Aorta (tissue), 5 donors: ENCODE measurements at regions not wholly inside any gene's neighbourhood (a gene's known extent, or its start where the extent isn't known, plus 50 kb on each side); places are given as distances from the start of the nearest gene placed in this dataset.

Source experiments
- ATAC-seq: fragments of 200-7000 bp; cut with Tn5 transposase; one replicate; pipeline ENCODE4 v1.9.1; 2022; ENCODE audit warnings: moderate library complexity; ENCODE audit not compliant: low FRiP score
- DNase-seq, 2 donors: peaks; one replicate each; pipeline ENCODE4 v3.0.0-alpha.2; 2020
- H3K27ac ChIP-seq, 2 donors: one replicate each; pipeline ENCODE4 v1.5.1; 2013; ENCODE audit warnings: low read length in 2 of 2, mild to moderate bottlenecking in 2 of 2, moderate library complexity in 2 of 2, control low read depth in 1 of 2, inconsistent platforms in 1 of 2, low read depth in 1 of 2
- H3K27me3 ChIP-seq, 2 donors: one replicate each; pipeline ENCODE4 v1.6.1; 2013; ENCODE audit warnings: control low read depth in 1 of 2, low read length in 1 of 2, mild to moderate bottlenecking in 1 of 2, moderate library complexity in 1 of 2; ENCODE audit not compliant: insufficient read depth in 2 of 2, control insufficient read depth in 1 of 2
- H3K36me3 ChIP-seq, 2 donors: one replicate each; pipeline ENCODE4 v1.6.1; 2013; ENCODE audit warnings: control low read depth in 1 of 2, low read length in 1 of 2, mild to moderate bottlenecking in 1 of 2; ENCODE audit not compliant: insufficient read depth in 2 of 2, control insufficient read depth in 1 of 2
- H3K4me1 ChIP-seq, 2 donors: one replicate each; pipeline ENCODE4 v1.6.1; 2013; ENCODE audit warnings: low read length in 2 of 2, control low read depth in 1 of 2, mild to moderate bottlenecking in 1 of 2, moderate library complexity in 1 of 2; ENCODE audit not compliant: insufficient read depth in 2 of 2, control insufficient read depth in 1 of 2
- H3K4me3 ChIP-seq, 2 donors: one replicate each; pipeline ENCODE4 v1.5.1; 2013; ENCODE audit warnings: low read length in 2 of 2, control low read depth in 1 of 2, mild to moderate bottlenecking in 1 of 2
- H3K9me3 ChIP-seq: one replicate; pipeline ENCODE4 v1.6.1; 2013; ENCODE audit warnings: mild to moderate bottlenecking, low read length; ENCODE audit not compliant: control insufficient read depth
- WGBS, 2 donors: extraction: QIAGEN DNeasy Blood & Tissue Kit; methylation state at CpG; one replicate each; pipeline ENCODE4 v1.1.7; 2013; 5-methylcytosine and 5-hydroxymethylcytosine counted together
- intact Hi-C, 2 donors: fragments of 100-400 bp; cut with DNase I; formaldehyde crosslinking; loops; one replicate each; pipeline versions ENCODE4 v1.14.2 to v1.15.0; 2022
- donor health status: healthy with polysubstance abuse.
- donor health status: Bipolar disorder and iron deficiency.
- donor health status: DM: no; HTN: no; CAD: no.
- donor health status: DM: no; HTN: no; CAD: no.
- donor health status: DM: yes; HTN: yes; CAD: no.

DNA sequence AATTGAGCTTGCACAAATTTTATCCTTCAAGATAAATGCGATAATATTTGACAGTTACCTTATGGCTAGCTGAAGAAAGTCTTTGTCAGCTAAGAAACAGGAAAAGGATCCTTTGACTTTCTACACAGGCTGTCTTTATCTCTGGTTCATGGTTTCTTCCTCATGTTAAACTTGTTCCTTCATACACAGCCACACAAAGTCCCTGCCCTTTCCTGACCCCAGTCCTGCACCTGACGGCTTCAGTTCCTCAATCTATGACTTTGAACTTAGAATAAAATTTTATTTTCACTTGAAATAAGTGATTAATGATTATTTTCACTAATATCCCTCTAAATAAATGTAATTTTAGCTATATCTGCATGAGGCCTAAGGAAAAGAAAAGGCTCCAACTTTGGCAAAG lies 77.8 kb upstream of the PRSS1 start:
- Histone ChIP-seq H3K4me1 (no peaks in the 10 kb centered on the region), H3K27ac (no peak overlapping the region), H3K36me3 (no peaks in the 10 kb centered on the region), H3K4me3 (no peak overlapping the region), H3K27me3 (no peaks in the 10 kb centered on the region), H3K9me3 (no peaks in the 10 kb centered on the region)
- intact Hi-C loops = loop anchor here in 1 of 2 donors (5.0 kb wide), 1 partner anchor 111 kb away; no protein-coding TSS in a partner anchor
- WGBS, 2 donors = 89 to 93% methylated on average over 2 of the region's 2 CpGs
- DNase-seq (no peak), ATAC-seq (no peak)

GRCh38 chr7:142670511-142670910 lies 78.8 kb upstream of the PRSS1 start:
- H3K4me1 ChIP-seq = no peaks in the 10 kb centered on the region
- no peak overlapping the region for H3K27ac ChIP-seq
- no peaks in the 10 kb centered on the region for H3K36me3 ChIP-seq
- ATAC-seq (no peak), DNase-seq (no peak)
- H3K27me3 ChIP-seq = no peaks in the 10 kb centered on the region
- WGBS, 2 donors = 52 to 89% methylated on average over 1 of the region's 1 CpG
- intact Hi-C loops = loop anchor here in 1 of 2 donors (5.0 kb wide), 1 partner anchor 112 kb away; no protein-coding TSS in a partner anchor
- H3K9me3 ChIP-seq = no peaks in the 10 kb centered on the region
- H3K4me3 ChIP-seq = no peak overlapping the region

DNA sequence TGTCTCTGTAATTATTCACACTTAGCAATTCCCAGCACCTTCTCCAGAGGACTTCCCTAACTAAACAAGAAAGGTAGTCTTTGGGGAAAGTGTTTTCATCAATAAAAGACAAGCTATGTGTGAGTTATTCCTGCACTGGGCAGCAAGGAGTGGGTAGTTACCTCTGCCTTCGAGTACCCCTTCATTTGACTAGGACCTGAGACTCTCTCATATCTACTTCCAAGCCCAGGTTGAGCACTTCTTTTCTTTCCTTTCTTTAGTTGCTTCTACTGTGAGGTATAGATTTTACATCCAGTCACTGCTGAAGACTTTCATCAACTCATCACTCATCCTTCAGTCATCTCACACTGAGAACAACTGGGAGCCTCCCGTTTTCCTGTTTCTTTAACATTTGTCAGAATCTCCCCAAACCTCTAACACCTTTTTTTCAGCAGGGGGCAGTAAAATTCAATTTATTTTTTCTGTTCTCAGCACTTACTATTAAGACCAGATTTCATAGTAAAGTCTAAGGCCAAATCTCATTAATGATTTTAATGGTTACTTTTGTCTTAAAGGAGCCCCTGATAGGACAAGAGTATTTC lies 80.1 kb upstream of the PRSS1 start:
- H3K4me3 ChIP-seq = no peak overlapping the region
- H3K4me1 ChIP-seq = no peaks in the 10 kb centered on the region
- H3K36me3 ChIP-seq = no peaks in the 10 kb centered on the region
- no peak overlapping the region for H3K27ac ChIP-seq
- DNase-seq (no peak), ATAC-seq (no peak)
- intact Hi-C loops = loop anchor here in 1 of 2 donors (5.0 kb wide), 1 partner anchor 113 kb away; no protein-coding TSS in a partner anchor
- WGBS, 2 donors = 39% methylated on average over 2 of the region's 2 CpGs
- H3K9me3 ChIP-seq = no peaks in the 10 kb centered on the region
- H3K27me3 ChIP-seq = no peaks in the 10 kb centered on the region

- intact Hi-C loops = loop anchor here in 1 of 2 donors (5.0 kb wide), 1 partner anchor 114 kb away; no protein-coding TSS in a partner anchor
- ATAC-seq = no peak
These were observed 80.8 kb upstream of the PRSS1 start for GRCh38 chr7:142668495-142668894.

DNA sequence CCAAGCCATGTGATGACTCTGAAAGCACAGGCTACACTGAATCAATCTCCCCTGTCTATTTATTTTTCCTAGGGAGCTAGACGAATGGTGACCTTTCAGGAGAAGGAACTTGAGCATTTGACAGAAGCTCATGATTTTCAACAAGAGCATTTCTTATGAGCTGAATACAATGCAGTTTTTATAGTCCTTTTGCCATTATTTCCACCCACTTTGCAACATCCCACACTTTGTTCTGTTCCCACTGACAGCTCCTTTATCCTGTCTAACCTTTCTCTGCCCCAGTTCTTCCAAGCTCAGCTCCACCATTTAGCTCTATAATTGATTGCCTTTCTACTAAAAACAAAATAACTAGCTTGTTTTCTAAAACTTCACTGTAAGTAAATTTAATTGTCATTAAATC lies 91.9 kb upstream of the PRSS1 start:
- Histone ChIP-seq H3K4me3 (no peak overlapping the region), H3K36me3 (no peaks in the 10 kb centered on the region), H3K4me1 (no peaks in the 10 kb centered on the region), H3K9me3 (no peaks in the 10 kb centered on the region), H3K27ac (no peak overlapping the region), H3K27me3 (peaks cover 0 to 2% of the 10 kb centered on the region in 2 donors)
- 6 to 34% methylated on average over 1 of the region's 1 CpG for WGBS, 2 donors
- DNase-seq = no peak
- ATAC-seq = no peak
- intact Hi-C loops = no loop called here

More at GRCh38 chr7:142668495-142668894, 80.8 kb upstream of the PRSS1 start:
- Histone ChIP-seq H3K27me3 (no peaks in the 10 kb centered on the region), H3K36me3 (no peaks in the 10 kb centered on the region), H3K9me3 (no peaks in the 10 kb centered on the region), H3K27ac (no peak overlapping the region), H3K4me3 (no peak overlapping the region), H3K4me1 (no peaks in the 10 kb centered on the region)
- WGBS, 2 donors = 40 to 43% methylated on average over 4 of the region's 4 CpGs
- no peak for DNase-seq

GRCh38 chr7:142654398-142654797 lies 94.9 kb upstream of the PRSS1 start:
- intact Hi-C loops = no loop called here
- no peak overlapping the region for H3K4me3 ChIP-seq
- no peaks in the 10 kb centered on the region for H3K9me3 ChIP-seq
- H3K27me3 ChIP-seq = no peaks in the 10 kb centered on the region
- H3K36me3 ChIP-seq = no peaks in the 10 kb centered on the region
- ATAC-seq = no peak
- H3K4me1 ChIP-seq = no peaks in the 10 kb centered on the region
- WGBS, 2 donors = 82 to 86% methylated on average over 5 of the region's 5 CpGs
- DNase-seq = no peak
- H3K27ac ChIP-seq = no peak overlapping the region

DNA sequence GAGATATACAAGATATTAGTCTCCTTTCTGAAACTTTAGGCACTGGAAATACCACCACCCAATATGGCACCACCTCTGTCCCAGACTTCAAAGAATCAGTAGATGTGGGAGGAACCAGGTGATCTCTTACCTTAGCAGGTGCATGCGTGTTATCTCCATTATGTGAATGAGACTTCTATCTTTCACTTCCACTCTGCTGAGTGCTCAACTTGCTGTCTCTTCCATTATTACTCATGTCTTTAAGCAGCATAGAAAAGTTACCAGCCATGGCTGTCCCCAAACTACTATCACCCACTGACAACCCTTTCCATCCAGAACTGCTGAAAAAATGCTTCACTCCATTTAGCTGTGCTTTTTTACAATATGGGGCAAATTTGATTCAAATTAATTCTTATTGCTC lies 101.5 kb upstream of the PRSS1 start:
- DNase-seq = no peak

GRCh38 chr7:142646386-142647140 lies 102.7 kb upstream of the PRSS1 start:
- intact Hi-C loops = no loop called here
- no peaks in the 10 kb centered on the region for H3K27me3 ChIP-seq

More for the DNA sequence above, 101.5 kb upstream of the PRSS1 start:
- Histone ChIP-seq H3K4me3 (no peak overlapping the region), H3K4me1 (no peaks in the 10 kb centered on the region), H3K36me3 (no peaks in the 10 kb centered on the region), H3K27ac (no peak overlapping the region), H3K27me3 (no peaks in the 10 kb centered on the region), H3K9me3 (no peaks in the 10 kb centered on the region)
- intact Hi-C loops = no loop called here
- no peak for ATAC-seq
- WGBS, 2 donors = 95 to 97% methylated on average over 1 of the region's 1 CpG

GRCh38 chr7:142645777-142646176 lies 103.5 kb upstream of the PRSS1 start:
- ATAC-seq = no peak
- WGBS, 2 donors = 52 to 54% methylated on average over 5 of the region's 5 CpGs
- no peaks in the 10 kb centered on the region for H3K9me3 ChIP-seq
- no peaks in the 10 kb centered on the region for H3K27me3 ChIP-seq
- no peak overlapping the region for H3K4me3 ChIP-seq
- DNase-seq = no peak
- H3K4me1 ChIP-seq = no peaks in the 10 kb centered on the region
- H3K27ac ChIP-seq = no peak overlapping the region
- intact Hi-C loops = no loop called here
- H3K36me3 ChIP-seq = no peaks in the 10 kb centered on the region

More at GRCh38 chr7:142646386-142647140, 102.7 kb upstream of the PRSS1 start:
- no peaks in the 10 kb centered on the region for H3K36me3 ChIP-seq
- ATAC-seq (no peak), DNase-seq (no peak)
- no peak overlapping the region for H3K27ac ChIP-seq
- no peak overlapping the region for H3K4me3 ChIP-seq
- H3K9me3 ChIP-seq = no peaks in the 10 kb centered on the region
- 40 to 43% methylated on average over 7 of the region's 7 CpGs for whole genome bisulfite sequencing, 2 donors
- H3K4me1 ChIP-seq = no peaks in the 10 kb centered on the region
